ENCODE measurements at regions not wholly inside any gene's neighbourhood (a gene's known extent, or its start where the extent isn't known, plus 50 kb on each side); places are given as distances from the start of the nearest gene placed in this dataset.

- Histone ChIP-seq H3K4me3 (no peak overlapping the region), H3K36me3 (ENCODE audit: low read depth) (no peaks in the 10 kb centered on the region), H3K9me3 (no peaks in the 10 kb centered on the region), H3K4me1 (ENCODE audit: low read depth) (no peaks in the 10 kb centered on the region)
- intact Hi-C loops (cut with DNase I, micrococcal nuclease) = no loop called here
- ATAC-seq (no peak), DNase-seq (no peak)
- no peak for TF ChIP-seq CTCF (IDR thresholded peaks at IDR 0.05)
Measured at GRCh38 chr3:181311186-181311585, 321.6 kb upstream of the DNAJC19 start.

GRCh38 chr3:181302960-181303359 lies 313.4 kb upstream of the DNAJC19 start:
- ATAC-seq = no peak
- TF ChIP-seq CTCF (IDR thresholded peaks at IDR 0.05) = no peak
- no peak for DNase-seq
- intact Hi-C loops (cut with DNase I, micrococcal nuclease) = no loop called here
- Histone ChIP-seq H3K9me3 (no peaks in the 10 kb centered on the region), H3K4me1 (ENCODE audit: low read depth) (no peaks in the 10 kb centered on the region), H3K4me3 (no peak overlapping the region), H3K36me3 (ENCODE audit: low read depth) (no peaks in the 10 kb centered on the region)

GRCh38 chr3:181300033-181300432 lies 310.5 kb upstream of the DNAJC19 start:
- no peak overlapping the region for H3K4me3 ChIP-seq
- no peaks in the 10 kb centered on the region for H3K36me3 ChIP-seq (ENCODE audit: low read depth)
- H3K4me1 ChIP-seq (ENCODE audit: low read depth) = no peaks in the 10 kb centered on the region
- intact Hi-C loops (cut with DNase I, micrococcal nuclease) = no loop called here
- DNase-seq (no peak), ATAC-seq (no peak)
- TF ChIP-seq CTCF (IDR thresholded peaks at IDR 0.05) = no peak
- no peaks in the 10 kb centered on the region for H3K9me3 ChIP-seq

GRCh38 chr3:181298421-181298820 lies 308.9 kb upstream of the DNAJC19 start:
- ATAC-seq = no peak
- intact Hi-C loops (cut with DNase I, micrococcal nuclease) = no loop called here

GRCh38 chr3:181292984-181293383 lies 303.4 kb upstream of the DNAJC19 start:
- ATAC-seq (no peak), DNase-seq (no peak)
- Histone ChIP-seq H3K4me1 (ENCODE audit: low read depth) (no peaks in the 10 kb centered on the region), H3K36me3 (ENCODE audit: low read depth) (no peaks in the 10 kb centered on the region), H3K9me3 (no peaks in the 10 kb centered on the region), H3K4me3 (no peak overlapping the region)
- TF ChIP-seq CTCF (IDR thresholded peaks at IDR 0.05) = no peak
- intact Hi-C loops (cut with DNase I, micrococcal nuclease) = no loop called here

More at GRCh38 chr3:181298421-181298820, 308.9 kb upstream of the DNAJC19 start:
- H3K9me3 ChIP-seq = no peaks in the 10 kb centered on the region
- no peak overlapping the region for H3K4me3 ChIP-seq
- H3K4me1 ChIP-seq (ENCODE audit: low read depth) = no peaks in the 10 kb centered on the region
- DNase-seq = no peak
- no peak for TF ChIP-seq CTCF (IDR thresholded peaks at IDR 0.05)
- H3K36me3 ChIP-seq (ENCODE audit: low read depth) = no peaks in the 10 kb centered on the region

- Histone ChIP-seq H3K9me3 (no peaks in the 10 kb centered on the region), H3K4me3 (no peak overlapping the region), H3K4me1 (ENCODE audit: low read depth) (no peaks in the 10 kb centered on the region), H3K36me3 (ENCODE audit: low read depth) (no peaks in the 10 kb centered on the region)
- no peak for TF ChIP-seq CTCF (IDR thresholded peaks at IDR 0.05)
- DNase-seq (no peak), ATAC-seq (no peak)
- intact Hi-C loops (cut with DNase I, micrococcal nuclease) = no loop called here
Measured at GRCh38 chr3:181290941-181291340, 301.4 kb upstream of the DNAJC19 start.

Data from mucosa of descending colon (tissue), 3 donors.